HG02970 (cell line): ENCODE measurements at regions not wholly inside any gene's neighbourhood (a gene's known extent, or its start where the extent isn't known, plus 50 kb on each side); places are given as distances from the start of the nearest gene placed in this dataset.

Source experiments
- ATAC-seq: cut with Tn5 transposase; IDR thresholded peaks from one replicate; pipeline ENCODE4 v1.9.1; 2021; ENCODE audit warnings: mild to moderate bottlenecking, moderate library complexity, moderate number of reproducible peaks; ENCODE audit not compliant: unreplicated experiment, low FRiP score

DNA sequence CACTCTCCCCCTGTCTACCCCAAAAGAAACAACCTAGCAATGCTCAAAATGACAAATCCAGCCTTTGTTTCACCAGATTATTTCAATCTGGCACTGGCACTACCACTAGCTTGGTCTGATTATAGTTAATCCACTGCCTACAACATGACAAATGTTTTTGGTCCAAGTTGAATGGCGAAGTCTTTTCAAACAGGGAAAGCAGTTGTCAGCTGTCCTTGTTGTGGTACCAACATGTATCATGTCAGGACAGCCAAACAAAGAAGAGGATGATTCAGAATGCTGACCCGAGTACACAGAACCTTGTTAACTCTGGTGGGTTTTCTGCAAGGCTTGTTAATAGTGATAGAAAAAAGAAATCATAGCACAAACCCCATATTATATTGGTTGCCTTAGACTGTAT is 160.8 kb upstream of the ANK2 start:
- no peak for ATAC-seq

DNA sequence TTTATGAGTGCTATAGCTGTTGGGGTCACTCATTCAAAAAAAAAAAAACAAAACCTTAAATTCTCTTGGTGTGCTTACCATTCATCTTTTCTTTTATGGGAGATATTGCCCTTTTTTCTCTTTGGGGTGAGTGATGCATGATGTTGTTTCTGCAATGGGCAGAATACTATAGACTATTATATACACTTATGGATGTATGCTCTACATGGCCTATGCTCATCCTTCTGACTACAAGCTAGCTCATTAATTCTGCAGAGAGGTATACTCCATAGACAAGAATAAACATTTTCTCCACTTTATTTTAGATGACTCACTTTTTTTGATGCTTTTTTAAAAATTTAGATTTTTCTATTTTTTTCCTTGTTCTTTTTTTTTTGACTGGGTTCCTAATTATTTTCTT is 160.3 kb upstream of the ANK2 start:
- no peak for ATAC-seq

DNA sequence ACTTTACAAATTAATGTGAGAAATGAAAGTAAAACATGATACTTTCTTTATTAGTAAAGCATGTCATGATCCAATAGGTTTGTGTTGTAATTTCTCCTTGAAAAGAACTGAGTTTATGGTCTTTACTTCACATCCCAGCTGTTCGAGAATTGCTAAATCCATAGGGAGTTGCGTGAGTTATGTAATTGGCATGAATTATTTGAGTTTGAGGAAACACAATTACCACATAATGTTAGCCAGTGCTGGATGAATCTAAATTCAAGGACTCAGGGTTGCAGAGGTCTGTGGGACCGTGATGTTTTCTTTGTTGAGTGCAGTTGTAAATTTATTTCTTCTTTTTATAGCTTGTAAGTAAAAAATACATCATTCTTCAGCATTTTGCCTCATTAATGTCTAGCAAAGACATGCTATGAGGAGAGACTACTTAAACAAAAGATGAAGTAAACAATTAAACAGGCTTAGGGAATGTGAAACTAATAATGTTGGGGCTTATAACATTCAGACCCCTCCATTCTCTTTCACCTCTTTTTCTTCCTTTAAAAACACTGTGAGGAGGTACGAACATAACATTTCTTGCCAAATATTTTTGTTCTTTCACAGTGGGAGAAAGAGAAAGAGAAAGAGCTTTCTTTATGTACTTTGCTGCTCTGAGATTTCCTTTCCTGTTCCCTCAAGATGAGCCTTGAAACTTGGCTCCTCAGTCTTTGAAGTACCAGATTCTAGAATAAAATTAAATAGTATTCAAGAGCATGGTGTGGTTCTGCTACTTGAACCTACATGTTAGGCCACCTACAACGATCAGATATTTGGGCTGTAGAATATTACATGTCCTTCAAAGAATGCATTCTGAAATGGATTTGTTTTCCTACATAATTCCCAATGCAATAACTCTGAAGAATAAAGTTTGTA is 159.6 kb upstream of the ANK2 start:
- no peak for ATAC-seq

DNA sequence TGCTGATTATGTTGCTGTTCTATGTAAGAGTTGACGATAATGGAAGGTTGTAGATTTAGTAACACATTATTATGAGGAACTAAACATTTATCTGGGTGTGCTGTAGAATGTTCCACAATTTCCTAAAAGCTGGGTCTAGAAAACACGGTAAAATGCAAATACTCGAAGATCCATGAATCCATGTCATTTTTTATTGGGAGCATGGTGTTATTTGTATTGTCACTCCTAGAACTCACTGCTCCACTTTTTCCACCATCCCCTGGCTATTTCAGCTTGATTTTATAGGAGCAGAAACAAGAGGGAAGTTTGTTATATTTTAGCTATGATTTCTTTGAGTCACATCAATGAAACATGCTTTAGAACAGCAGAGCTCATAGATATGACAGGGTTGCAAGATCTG is 155.0 kb upstream of the ANK2 start:
- no peak for ATAC-seq

DNA sequence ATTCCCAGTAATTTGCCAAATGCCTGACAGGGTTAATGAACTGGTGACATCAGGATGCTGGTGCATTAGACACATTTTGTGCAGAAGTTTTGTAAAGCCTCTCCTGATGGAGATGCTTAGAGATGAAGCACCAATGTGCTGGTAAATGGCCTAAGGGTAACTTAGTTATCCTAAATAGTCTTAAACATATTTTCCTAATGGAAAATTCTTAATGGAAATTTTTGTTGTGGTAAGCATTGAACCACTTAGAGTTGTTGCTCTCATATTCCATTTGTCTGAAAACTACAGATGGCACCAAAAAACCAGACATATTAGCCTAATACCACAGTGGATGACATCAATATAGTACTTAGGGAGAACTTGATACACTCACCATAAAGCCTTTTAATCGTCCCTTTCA is 154.5 kb upstream of the ANK2 start:
- no peak for ATAC-seq

DNA sequence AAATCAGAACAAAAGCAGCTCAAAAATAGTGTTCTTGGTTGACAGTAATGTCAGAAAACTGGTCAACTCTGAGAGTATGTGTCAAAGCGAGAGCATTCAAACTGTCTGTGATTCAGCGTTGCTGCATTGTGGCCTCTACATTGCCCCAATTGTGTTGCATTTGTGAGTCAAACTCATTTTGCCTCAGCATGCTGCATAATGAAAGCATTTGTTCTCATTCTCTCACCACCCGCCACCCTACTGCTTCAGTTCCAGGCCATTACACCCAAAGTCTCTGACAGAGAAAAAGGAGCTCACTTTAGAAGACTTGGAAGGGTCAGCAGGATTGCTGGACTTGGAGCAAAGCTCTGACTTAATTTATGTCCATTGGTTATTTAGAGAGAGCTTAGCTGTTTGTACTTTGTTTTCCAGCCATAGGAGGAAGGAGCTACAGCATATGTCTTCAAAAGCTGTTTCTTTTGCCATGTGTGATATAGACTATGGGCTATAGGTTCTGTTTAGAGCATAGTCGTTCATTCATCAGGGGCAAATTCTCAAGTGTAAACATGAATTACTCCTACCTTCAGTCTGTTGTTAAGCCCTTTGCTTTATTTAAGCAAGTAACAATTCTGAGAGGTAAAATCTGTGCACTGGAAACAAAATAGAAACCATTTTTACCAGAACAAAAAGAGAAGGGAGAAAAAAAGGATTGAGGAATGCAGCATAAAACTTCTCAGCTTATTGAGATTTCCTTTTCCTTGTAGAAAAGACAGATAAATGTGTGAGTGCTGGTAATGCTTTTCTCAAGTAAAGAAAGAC is 153.4 kb upstream of the ANK2 start:
- no peak for ATAC-seq

DNA sequence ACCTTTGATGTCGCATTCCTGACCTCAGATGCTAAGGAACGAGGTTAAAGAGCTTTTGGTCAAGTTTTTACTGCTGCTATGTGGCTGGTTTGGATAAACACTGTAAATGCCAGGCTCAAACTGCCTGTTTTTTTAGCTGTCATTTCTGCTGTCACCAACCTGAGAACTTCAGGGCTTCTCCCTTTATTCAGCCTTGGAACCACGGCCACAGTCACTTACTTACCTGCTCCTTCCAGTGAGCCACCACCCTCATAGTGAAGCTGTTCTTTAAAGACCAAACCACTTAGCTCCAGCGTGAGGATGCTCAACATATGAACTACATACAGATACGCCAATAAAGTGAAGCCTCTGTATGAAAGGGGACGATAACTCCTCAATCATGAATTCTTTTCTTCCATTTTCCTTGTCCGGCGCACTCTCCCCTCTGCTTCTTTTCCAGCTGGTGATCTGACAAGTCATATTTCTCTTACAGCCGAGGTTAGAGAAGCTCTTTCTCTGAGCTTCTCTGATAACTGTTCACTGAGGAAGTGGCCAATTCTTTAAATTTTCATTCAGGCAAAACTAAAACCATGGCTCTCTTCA is 152.8 kb upstream of the ANK2 start:
- ATAC-seq: no peak

DNA sequence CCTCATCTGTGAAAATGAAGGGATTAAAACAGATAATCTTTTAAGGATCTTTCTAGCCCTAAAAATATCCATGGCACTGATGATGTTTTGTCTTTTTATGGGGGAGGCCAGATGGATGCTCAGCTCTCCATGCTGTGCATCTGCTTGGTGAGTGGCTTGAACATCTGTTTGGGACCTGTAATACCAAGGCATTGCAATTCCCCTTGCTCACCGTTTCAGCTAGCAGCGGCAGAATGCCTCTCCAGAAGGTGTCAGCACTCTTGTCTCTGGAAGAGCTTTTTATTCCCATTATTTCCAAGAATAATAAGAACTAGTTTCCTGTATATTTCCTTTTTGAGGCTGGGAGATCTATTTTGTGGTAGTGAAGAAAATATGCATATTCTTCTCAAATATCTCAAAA is 151.9 kb upstream of the ANK2 start:
- no peak for ATAC-seq

DNA sequence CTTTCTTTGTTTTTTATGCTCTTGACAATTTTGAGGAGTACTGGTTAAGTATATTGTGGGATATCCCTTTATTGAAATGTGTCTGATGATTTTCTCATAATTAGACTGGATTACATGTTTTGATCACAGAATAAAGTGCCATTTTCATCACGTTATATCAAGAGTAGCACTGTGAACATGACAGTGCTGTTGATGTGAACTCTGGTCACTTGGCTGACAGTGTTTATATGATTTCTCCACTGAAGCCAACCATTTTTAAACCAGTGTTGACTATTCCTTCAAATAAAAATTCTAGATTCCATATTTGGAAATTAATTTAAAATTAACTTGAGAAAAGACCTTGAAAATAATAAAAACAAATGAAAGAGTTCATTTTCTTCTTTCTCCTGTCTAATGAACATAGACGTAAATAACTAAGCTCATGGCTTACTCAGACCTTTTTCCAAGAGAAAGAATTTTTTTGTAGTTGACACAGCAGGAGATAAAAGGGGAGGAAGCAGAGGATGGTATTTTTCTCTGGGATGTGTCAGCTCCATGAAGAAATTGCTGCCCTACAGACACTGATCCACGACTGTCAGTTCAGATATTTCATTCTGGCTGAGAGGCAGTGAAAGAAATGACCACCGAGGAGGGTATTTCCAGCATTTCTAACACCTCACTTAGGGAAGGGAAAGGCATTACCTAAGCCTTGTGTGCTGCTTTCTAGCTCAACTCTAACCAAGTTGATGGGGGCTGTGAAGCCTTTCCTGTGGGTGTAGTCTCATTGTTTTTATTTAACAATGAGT is 150.9 kb upstream of the ANK2 start:
- no peak for ATAC-seq

DNA sequence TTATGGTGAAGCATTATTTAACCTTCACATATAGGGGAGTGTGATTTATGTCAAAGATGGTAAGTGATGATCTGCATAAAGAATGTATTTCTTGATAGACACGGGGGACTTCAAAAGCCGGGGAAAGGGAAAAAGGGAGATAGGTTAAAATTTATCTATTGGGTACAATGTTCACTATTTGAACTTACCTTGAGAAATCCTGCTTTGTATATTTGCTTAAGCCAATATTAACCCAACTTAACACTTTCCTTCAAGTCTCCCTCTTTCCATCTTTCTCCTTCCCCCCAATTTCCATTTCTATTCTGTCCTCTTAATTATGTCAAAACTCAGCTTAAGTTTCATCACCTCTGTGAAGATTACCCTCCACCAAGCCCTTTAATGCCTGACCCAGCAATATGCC is 149.0 kb upstream of the ANK2 start:
- ATAC-seq: no peak

DNA sequence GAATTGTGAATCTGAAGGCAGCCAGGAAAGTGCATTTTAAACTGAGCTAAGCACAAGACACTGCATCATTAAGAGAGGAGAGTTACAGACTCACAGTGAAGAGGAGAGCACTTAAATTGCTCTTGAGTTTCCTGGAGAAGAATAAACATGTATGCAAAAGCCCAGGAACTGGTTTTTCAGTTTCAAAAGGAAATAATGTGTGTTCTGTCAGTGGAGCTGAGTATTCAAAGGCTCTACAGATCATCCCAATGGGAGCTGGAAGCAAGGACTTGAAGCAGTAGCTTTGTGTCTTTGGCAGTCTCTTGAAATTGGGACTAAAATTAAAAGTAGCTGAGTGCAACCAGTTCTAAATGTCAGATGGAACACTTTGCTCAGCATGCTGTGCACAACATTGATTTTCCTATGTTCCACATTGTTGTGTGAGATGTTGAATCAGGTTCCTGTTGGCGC is 147.5 kb upstream of the ANK2 start:
- no peak for ATAC-seq

DNA sequence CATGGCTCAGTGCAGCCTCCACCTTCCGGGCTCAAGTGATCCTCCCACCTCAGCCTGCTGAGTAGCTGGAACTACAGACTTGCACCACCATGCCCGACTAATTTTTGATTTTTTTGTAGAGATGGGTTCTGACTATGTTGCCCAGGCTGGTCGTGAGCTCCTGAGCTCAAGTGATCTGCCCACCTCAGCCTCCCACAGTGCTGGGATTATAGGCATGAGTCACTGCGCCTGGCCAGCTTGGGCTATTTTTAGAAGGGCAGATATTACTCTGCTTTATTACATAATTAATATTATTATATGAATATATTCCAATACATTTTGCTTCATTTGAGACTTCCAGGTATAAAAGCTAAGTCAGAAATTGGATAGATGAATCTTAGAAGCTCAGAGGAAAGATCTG is 143.7 kb upstream of the ANK2 start:
- ATAC-seq: no peak

DNA sequence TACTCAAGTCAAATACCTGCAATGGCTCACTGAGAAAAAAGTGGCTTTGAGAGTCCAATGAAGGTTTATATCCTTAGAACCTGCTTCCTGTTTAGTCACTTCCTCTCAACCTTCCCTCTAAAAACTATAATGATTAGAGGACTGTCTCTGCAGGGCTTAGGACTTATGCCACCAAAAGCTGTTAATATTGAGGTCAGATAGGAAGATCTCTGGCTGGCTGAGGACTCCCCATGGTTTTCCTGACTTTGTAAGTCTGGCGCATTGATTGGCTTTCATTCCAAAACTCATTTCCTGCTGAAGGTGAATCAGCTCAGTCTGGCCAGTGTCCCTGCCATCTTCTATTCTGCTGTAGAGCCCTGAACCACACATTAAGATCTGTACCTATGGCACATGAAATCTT is 140.9 kb upstream of the ANK2 start:
- ATAC-seq: no peak

DNA sequence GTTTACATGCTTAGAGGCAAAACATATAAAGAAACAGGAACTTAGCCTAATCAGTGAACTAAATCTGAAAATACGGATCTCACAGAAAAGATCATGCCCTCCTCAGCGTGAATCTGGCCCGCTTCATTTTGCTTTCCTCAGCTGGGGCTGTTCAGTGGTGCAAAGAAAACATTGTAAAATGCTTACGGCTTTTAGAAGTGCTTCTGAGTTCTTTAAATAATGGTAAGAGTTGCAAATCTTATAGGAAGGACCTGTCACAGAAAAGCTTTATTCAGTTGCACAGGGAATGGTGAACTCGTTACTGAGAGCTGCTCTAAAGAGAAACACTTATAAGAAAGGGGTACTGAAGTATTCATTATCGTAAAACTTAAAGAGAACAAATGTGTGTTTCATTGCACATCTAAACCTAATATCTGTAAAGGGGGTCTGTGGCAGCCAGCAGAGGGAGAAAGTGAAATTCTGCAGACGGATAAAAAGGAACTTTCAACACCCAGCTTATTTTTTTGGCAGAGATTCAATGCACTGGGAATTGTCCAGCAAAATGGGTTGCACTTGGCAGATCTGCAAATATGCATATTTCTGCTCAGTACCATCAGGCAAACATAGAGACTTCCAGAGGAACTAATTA is 139.2 kb upstream of the ANK2 start:
- ATAC-seq: no peak

DNA sequence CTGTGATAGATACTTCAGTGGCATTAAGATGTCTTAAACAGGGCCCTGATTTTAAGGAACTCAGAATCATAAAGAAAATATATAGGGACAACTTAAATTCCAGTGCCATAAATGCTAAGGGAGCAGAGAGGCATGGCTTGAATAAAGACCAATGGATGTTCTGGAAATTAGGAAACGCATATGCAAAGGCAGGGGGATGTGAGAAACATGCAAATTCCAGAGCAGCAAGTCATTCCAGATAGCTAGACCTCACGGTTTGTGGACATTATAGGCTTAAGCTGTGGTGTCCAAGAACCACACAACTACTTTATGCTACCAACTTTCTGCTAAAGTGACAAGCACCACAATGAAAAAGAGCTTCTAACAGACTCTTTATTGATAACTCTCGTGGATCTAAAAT is 132.6 kb upstream of the ANK2 start:
- no peak for ATAC-seq

DNA sequence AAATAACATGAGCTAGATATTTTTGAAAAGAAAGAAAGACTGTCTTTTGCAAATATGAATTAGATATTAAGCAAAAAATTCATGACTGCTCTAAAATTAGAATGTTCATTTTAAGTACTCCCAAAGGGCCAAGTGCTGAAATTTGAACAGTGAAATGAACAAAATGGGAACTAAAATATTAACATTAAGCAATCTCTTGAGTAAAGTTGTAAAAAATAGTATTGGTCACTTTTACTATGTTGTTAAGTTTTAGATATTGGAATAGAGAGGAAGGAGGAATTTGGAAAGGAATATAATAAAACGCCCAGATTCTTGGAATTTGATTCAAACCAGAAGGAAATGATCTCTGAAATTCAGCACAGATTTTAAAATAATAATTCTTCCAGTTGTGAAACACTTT is 125.9 kb upstream of the ANK2 start:
- no peak for ATAC-seq

DNA sequence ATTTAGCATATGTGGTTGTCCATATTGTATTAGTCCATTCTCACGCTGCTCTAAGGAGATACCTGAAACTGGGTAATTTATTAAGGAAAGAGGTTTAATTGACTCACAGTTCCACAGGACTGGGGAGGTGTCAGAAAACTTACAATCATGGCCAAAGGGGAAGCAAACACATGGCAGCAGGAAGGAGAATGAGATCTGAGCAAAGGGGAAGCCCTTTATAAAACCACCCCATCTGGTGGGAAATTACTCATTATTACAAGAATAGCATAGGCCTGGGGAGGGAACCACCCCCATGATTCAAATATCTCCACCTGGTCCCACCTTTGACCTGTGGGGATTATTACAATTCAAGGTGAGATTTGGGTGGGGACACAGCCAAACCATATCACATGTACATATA is 122.6 kb upstream of the ANK2 start:
- no peak for ATAC-seq

DNA sequence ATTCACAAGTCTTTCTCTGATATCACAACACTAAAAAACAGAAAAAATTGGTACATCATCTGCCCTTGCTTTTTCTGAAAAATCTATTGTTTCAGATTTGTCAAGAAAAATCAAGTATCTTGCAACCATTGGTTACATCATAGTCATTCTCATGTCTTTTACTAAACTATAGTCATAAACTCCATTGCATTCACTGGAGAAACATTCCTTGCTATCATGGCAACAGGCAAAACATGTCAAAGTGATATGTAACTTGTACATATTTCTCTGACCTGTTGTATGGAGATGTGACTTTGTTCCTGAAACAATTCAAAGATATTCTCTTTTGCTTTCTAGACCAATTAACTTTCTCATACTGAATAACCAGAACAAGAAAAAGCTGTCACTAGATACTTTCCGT is 121.9 kb upstream of the ANK2 start:
- no peak for ATAC-seq

DNA sequence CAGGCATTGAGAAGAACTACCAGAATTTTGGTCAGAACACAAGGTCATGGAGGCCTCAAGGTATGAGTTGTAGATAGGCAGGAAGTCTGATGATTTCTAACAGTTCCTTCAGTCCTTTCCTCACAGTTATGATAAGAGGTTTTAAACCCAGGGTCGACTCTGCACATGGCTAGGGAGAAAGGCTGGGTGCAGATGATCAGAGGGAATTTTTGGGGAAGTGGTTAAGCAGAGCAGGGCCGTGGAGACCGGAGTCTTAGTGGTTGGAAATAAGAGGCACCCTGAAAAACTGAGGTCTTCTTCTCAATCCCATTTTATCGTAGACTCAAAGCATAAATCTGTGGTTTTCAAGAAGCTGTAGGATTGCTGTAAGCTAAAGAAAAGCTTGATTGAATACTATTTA is 118.5 kb upstream of the ANK2 start:
- no peak for ATAC-seq

DNA sequence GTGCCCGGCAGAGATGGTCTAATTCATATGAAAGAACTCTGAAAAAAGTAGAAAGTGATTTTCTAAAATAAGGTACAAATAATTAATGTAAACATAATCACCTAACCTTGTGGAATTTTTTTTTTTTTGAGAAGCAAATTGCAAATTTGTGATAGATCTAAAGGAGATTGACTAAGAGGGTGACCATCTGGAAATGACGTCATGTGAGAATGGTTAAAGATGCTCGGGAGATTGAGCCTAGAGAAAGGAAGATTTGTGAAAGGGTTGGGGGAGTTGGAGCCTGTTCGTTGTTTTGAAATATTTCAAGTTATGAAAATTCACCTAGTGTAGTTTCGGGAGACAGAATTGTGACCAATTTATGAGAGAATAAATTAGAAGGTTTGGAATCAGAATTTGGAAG is 115.7 kb upstream of the ANK2 start:
- ATAC-seq: no peak
